Endothelial cell (in vitro differentiated cells): ENCODE measurements at regions not wholly inside any gene's neighbourhood (a gene's known extent, or its start where the extent isn't known, plus 50 kb on each side); places are given as distances from the start of the nearest gene placed in this dataset.
A peak's percentile ranks its signal among the peaks of the same experiment; 100 is the strongest.

Experiments used
- DNase-seq: peaks from one replicate; pipeline ENCODE4 v3.0.0; 2021; ENCODE audit warnings: low spot score
- H3K27ac Mint-ChIP-seq: one replicate; pipeline ENCODE4 v1.8.0; 2021; ENCODE audit warnings: mixed read lengths, inconsistent platforms; ENCODE audit not compliant: unreplicated experiment
- H3K27me3 Mint-ChIP-seq: one replicate; pipeline ENCODE4 v1.8.0; 2021; ENCODE audit warnings: mild to moderate bottlenecking, moderate library complexity, mixed read lengths, inconsistent platforms; ENCODE audit not compliant: unreplicated experiment
- H3K36me3 Mint-ChIP-seq: one replicate; pipeline ENCODE4 v1.8.0; 2021; ENCODE audit warnings: mild to moderate bottlenecking, low read depth, mixed read lengths, inconsistent platforms; ENCODE audit not compliant: unreplicated experiment
- H3K4me1 Mint-ChIP-seq: one replicate; pipeline ENCODE4 v1.8.0; 2021; ENCODE audit warnings: mild to moderate bottlenecking, mixed read lengths, inconsistent platforms; ENCODE audit not compliant: unreplicated experiment
- H3K4me3 Mint-ChIP-seq: one replicate; pipeline ENCODE4 v1.8.0; 2021; ENCODE audit warnings: mild to moderate bottlenecking, mixed read lengths, inconsistent platforms; ENCODE audit not compliant: unreplicated experiment
- H3K9me3 Mint-ChIP-seq: one replicate; pipeline ENCODE4 v1.8.0; 2021; ENCODE audit warnings: mixed read lengths, inconsistent platforms; ENCODE audit not compliant: unreplicated experiment
- CTCF ChIP-seq: fragments of 200-600 bp; sonication (generic); IDR thresholded peaks from one replicate; pipeline ENCODE4 v1.5.0; 2021; ENCODE audit warnings: antibody characterized with exemption; ENCODE audit not compliant: unreplicated experiment

GRCh38 chr5:32842813-32843530 is 131.9 kb downstream of the NPR3 start:
- DNase-seq: no peak
- Mint-ChIP-seq H3K4me1 (no peaks in the 10 kb centered on the region), H3K4me3 (no peak overlapping the region), H3K9me3 (no peaks in the 10 kb centered on the region), H3K27ac (peak overlapping the region; percentile 64), H3K36me3 (no peaks in the 10 kb centered on the region), H3K27me3 (no peaks in the 10 kb centered on the region)
- no peak for TF ChIP-seq CTCF

GRCh38 chr5:32843531-32843895 is 132.4 kb downstream of the NPR3 start:
- TF ChIP-seq CTCF: no peak
- Mint-ChIP-seq H3K36me3 (no peaks in the 10 kb centered on the region), H3K9me3 (no peaks in the 10 kb centered on the region), H3K27me3 (no peaks in the 10 kb centered on the region), H3K4me1 (no peaks in the 10 kb centered on the region), H3K4me3 (no peak overlapping the region), H3K27ac (no peak overlapping the region)
- no peak for DNase-seq

- Mint-ChIP-seq H3K9me3 (peaks cover 10% of the 10 kb centered on the region), H3K4me1 (no peaks in the 10 kb centered on the region), H3K4me3 (no peak overlapping the region), H3K27me3 (peaks cover 3% of the 10 kb centered on the region), H3K36me3 (no peaks in the 10 kb centered on the region), H3K27ac (no peak overlapping the region)
- DNase-seq: no peak
- no peak for TF ChIP-seq CTCF
These were observed 134.1 kb downstream of the NPR3 start for GRCh38 chr5:32845171-32845570.

GRCh38 chr5:32848120-32848519 is 137.0 kb downstream of the NPR3 start:
- H3K9me3 Mint-ChIP-seq: peaks cover 10% of the 10 kb centered on the region
- no peaks in the 10 kb centered on the region for H3K4me1 Mint-ChIP-seq
- TF ChIP-seq CTCF: no peak
- H3K27ac Mint-ChIP-seq: no peak overlapping the region
- DNase-seq: no peak
- H3K36me3 Mint-ChIP-seq: no peaks in the 10 kb centered on the region
- H3K27me3 Mint-ChIP-seq: peaks cover 3% of the 10 kb centered on the region
- no peak overlapping the region for H3K4me3 Mint-ChIP-seq

- Mint-ChIP-seq H3K4me3 (no peak overlapping the region), H3K36me3 (no peaks in the 10 kb centered on the region), H3K4me1 (no peaks in the 10 kb centered on the region), H3K27me3 (peaks cover 3% of the 10 kb centered on the region), H3K9me3 (peaks cover 10% of the 10 kb centered on the region), H3K27ac (no peak overlapping the region)
- no peak for DNase-seq
- no peak for TF ChIP-seq CTCF
These were observed 137.6 kb downstream of the NPR3 start for GRCh38 chr5:32848681-32849080.
